Esophagus muscularis mucosa (tissue), 4 donors: ENCODE measurements at regions not wholly inside any gene's neighbourhood (a gene's known extent, or its start where the extent isn't known, plus 50 kb on each side); places are given as distances from the start of the nearest gene placed in this dataset.

Experiments
- EP300 ChIP-seq: sonication (generic); formaldehyde crosslinking; IDR thresholded peaks from one replicate; pipeline ENCODE4 v1.6.1; 2017; ENCODE audit warnings: antibody characterized with exemption
- POLR2AphosphoS5 ChIP-seq, 2 donors: sonication (generic); formaldehyde crosslinking; IDR thresholded peaks; one replicate each; pipeline ENCODE4 v1.6.1; 2017; ENCODE audit warnings: antibody characterized with exemption in 2 of 2
- TF ChIP-seq, protein P1 (sequence below), 3 experiments: fragments of 200-600 bp in 2 of 3; fragments of 450-650 bp in 1 of 3; sonication (generic) in 2 of 3; IDR thresholded peaks; one replicate each; pipeline ENCODE4 v1.5.1; 2017 to 2019; ENCODE audit warnings: antibody characterized with exemption in 3 of 3, mild to moderate bottlenecking in 2 of 3, moderate library complexity in 1 of 3

DNA sequence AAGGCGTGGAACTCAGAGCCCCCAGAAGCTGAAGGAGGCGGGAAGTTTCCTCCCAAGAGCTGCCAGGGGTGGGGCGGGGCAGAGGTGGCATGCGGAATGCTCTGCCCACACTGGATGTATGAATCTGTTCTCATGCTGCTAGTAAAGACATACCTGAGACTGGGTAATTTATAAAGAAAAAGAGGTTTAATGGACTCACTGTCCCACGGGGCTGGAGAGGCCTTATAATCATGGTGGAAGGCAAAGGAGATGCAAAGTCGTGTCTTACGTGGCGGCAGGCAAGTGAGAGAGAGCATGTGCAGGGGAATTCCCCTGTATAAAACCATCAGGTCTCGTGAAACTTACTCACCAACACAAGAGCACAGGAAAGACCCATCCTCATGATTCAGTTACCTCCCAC is 57.6 kb downstream of the SMIM38 start:
- TF ChIP-seq, protein P1, sequence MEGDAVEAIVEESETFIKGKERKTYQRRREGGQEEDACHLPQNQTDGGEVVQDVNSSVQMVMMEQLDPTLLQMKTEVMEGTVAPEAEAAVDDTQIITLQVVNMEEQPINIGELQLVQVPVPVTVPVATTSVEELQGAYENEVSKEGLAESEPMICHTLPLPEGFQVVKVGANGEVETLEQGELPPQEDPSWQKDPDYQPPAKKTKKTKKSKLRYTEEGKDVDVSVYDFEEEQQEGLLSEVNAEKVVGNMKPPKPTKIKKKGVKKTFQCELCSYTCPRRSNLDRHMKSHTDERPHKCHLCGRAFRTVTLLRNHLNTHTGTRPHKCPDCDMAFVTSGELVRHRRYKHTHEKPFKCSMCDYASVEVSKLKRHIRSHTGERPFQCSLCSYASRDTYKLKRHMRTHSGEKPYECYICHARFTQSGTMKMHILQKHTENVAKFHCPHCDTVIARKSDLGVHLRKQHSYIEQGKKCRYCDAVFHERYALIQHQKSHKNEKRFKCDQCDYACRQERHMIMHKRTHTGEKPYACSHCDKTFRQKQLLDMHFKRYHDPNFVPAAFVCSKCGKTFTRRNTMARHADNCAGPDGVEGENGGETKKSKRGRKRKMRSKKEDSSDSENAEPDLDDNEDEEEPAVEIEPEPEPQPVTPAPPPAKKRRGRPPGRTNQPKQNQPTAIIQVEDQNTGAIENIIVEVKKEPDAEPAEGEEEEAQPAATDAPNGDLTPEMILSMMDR (IDR thresholded peaks at IDR 0.05) = no peak
- TF ChIP-seq EP300 = no peak
- TF ChIP-seq POLR2AphosphoS5 (IDR thresholded peaks at IDR 0.05) = no peak
